HG03558 (cell line): ENCODE measurements at regions not wholly inside any gene's neighbourhood (a gene's known extent, or its start where the extent isn't known, plus 50 kb on each side); places are given as distances from the start of the nearest gene placed in this dataset.
A peak's percentile ranks its signal among the peaks of the same experiment; 100 is the strongest.
"Not testable (repeated sequence)": the region's sequence is repeated elsewhere in the genome, so short reads cannot be mapped to it uniquely, and the experiment has no call there.

Source experiments
- ATAC-seq: cut with Tn5 transposase; IDR thresholded peaks from one replicate; pipeline ENCODE4 v1.9.1; 2021; ENCODE audit warnings: moderate number of reproducible peaks; ENCODE audit not compliant: unreplicated experiment; ENCODE audit errors: extremely low read depth

DNA sequence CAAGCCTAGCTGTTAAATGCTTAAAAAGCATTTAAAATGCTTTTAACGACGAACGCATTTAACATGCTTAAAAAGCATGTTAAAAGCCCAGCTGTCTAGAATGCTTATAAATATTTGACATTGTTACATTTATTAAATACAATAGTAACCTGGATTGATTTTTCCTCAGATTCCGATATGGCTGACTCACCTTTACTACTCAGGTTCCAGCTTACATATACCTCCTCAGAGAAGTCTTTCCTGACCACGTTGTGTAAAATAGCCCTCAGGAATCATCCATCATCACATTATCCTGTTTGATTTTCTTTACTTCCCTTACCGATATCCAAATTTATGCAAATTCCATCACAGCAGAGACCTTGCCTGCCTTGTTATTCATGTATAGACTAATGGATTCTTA, 51.4 kb downstream of the SLC41A2 start:
- ATAC-seq = no peak

DNA sequence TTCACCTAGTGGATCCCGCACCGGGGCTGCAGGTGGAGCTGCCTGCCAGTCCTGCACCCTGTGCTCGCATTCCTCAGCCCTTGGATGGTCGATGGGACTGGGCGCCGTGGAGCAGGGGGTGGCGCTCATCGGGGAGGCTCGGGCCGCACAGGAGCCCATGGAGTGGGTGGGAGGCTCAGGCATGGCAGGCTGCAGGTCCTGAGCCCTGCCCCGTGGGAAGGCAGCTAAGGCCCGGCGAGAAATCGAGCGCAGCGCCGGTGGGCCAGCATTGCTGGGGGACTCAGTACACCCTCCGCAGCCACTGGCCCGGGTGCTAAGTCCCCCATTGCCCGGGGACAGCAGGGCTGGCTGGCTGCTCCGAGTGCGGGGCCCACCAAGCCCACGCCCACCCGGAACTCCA, 52.6 kb downstream of the SLC41A2 start:
- not testable (repeated sequence) for ATAC-seq

DNA sequence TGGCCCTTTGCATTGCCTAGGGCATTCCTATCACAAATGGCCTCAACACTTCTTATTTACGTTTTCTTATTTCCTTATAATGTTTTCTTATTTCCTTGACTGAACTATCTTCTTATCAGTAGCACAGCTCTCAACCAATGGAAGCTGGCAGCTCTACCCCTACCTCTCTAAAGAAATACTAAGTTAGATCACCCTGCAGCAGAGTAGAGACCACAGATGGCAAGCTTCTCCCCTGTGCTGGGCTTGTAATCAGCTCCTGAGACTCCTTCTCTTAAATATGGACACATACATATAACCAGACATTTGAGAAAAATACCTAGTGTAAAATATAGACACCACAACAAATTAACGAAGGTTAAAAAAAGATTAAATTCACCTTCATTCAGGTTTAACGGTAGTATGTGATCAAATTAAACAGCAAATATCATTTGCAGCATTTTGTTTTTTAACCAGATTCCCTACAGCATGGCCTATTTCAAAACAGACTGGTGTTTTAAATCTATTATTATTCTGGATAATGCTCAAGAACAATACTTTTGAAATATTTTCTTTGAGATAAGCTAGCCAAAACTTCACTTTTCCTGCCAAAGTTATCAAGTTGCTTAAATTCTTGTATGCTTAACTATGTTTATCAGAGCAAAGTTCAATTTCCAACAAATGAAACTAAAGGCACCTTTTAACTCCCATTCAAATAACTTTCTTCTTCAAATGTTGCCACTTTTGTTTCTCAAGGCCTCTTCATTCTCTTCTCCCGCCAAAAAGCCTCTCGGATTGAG, 54.3 kb downstream of the SLC41A2 start:
- ATAC-seq = no peak

DNA sequence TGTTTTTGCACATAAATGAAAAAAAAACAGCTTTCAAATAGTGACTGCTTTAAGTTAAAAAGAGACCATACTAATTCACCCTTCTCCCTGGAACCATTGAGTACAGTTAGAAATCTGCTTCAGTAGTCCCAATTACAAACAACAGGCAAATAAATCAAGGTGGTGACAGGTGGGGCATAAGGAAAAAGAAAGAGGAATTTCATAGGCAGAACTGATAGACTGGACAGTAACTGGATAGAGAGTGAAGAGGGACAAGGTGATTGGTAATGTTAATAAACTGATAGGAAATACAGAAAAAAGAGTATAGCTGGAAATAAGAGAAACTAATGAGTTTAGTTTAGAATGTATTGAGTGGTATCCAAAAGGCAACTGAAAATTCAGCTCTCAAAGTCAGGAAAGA, 56.0 kb downstream of the SLC41A2 start:
- no peak for ATAC-seq

DNA sequence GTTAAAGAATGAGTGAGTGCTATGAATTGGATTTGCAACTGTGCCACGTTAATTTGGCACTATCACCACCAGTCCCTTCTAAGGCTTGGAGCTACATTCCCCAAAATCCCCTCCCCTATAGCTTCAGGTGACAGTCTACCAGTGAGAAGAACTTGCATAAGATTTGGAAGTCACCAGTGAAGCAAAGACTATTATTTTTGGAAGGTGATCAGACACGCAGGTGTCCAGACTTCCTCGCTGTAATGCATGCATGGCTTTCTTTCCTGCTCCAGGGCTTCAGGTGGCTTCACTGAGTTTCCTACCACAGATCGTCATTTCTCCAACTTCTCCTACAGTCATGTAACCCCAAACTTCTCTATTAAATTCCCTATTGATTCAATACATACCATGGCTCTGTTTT, 61.4 kb downstream of the SLC41A2 start:
- no peak for ATAC-seq

DNA sequence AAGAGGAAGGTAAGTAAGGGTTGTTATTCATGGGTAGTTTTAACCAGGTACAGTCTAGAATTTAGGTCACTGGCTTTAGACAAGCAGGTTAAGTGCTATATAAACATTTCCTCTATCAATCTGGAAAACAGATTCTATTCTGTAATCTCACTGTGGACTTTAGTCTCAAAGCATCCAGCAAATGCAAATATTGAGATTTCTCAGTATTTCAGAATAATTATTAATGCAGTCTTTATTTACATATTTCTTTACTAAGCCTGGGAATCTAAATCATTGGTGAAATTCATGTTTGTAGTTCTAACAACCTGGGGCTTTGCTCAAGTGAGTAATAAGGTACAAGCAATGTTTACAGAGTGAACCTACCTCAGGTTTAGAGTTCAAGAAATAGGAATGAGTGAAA, 61.9 kb downstream of the SLC41A2 start:
- ATAC-seq = no peak

DNA sequence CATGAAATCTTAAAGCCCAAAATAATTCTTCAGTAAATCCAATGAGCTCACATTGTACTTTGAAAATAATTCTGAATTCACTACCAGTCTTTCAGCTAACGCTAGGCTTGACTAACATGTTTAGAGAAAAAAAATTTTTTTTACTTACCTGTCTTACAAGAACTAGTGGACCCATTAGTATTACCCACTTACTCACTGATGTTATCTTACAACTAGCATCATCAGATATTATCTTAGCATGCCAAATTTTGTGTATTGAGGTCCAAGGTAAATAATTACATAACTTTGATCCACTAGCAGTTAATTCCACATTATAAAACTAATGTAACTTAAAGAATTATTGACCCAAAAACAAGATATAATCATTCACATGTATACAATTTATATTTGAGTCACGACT, 62.7 kb downstream of the SLC41A2 start:
- no peak for ATAC-seq

DNA sequence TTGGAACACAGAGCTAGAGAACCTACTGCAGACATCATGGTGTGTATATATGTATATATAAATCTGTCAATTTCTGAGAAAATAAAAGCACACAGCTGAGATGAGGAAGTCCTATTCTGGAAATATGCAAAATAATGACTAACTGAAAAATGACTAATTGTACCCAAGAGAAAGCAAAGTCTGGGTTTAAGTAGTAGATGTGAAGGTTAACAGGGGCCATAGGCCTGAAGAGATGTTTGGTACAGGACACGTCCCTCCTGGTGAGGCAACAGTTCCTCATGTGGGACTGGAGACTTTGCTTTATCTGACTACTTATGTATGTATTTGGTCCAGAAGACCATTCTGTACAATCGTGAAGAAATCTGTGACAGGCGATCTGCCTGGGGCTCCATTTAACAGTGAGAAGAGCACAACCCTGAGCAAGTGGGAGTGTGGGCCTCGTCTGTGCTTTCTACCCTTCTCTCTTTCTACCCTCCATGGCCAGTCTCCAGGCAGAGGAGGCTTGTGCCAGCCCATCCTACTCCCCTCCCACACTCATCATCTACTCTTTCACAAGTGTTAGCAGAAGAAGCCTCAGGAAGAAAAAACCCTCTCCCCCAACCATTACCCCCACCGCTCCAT, 67.5 kb downstream of the SLC41A2 start:
- no peak for ATAC-seq

DNA sequence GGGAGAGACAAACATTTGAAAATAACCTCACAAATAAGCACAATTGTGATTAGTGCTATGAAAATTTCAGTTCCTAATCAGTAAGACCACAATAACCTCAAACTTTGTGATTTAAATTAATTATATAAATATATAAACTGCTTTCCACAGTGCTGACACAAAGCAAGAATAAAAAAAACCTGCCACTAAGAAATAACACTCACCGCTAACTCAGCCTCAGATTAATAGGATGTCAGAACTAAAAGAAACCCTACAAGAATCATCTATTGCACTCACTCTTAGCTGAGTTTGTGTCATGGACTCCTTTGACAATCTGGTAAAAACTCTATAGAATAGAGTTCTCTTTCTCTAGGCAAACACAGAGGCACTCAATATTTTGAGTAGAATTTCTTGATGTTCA, 68.4 kb downstream of the SLC41A2 start:
- no peak for ATAC-seq

DNA sequence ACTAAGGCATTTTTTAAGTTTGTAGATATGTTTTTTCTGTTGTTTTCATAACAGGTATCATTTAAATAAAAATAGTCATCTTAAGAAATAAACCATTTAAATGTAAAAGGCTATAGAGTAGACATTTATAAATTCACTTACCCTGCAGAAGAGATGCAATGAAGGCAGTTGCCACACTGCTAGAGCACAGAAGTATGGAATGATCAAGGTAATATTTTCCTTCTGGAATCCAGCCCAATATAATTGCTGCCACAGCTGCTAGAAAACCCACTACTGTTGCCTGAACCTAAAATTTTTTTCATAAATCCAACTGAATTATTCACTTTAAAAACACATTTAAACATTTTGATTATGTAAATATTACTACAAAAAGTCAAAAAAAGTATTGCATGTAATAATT, 69.2 kb downstream of the SLC41A2 start:
- no peak for ATAC-seq

DNA sequence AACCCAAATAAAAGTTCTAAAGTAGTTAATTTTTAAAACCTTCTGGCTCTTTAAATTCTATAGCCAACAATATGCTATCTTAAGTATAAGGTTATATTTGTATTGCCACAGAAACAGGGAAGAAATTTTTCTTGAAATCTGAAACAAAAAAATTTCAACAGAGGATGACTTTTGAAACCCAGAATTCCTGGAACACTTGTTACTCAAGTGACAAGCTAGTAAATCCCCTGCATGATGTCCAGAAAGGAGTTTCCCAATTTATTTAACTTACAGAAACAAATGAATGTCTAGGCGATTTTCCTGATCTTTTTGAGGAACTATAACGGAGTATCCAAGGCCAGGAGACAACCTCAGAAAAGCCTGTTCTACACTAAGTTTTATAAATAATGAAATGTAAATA, 69.6 kb downstream of the SLC41A2 start:
- no peak for ATAC-seq

DNA sequence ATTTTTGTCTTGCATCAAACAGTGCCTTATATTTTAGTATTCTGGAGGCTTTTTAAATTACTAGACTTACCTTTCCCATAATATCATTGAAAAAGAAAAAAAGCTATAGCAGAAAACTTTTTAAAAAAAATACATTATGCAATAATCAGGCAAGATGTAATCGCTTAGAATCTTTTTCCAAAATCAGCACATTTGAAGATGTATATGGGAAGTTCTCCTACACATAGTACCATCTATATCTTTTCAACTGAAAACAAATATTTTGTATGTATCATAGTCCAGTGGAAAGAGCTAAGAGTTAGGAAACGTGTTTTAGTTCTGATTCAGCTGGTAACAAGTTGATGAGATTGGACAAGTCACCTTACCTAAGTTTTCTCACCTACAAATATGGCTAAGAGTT, 70.6 kb downstream of the SLC41A2 start:
- ATAC-seq = no peak

DNA sequence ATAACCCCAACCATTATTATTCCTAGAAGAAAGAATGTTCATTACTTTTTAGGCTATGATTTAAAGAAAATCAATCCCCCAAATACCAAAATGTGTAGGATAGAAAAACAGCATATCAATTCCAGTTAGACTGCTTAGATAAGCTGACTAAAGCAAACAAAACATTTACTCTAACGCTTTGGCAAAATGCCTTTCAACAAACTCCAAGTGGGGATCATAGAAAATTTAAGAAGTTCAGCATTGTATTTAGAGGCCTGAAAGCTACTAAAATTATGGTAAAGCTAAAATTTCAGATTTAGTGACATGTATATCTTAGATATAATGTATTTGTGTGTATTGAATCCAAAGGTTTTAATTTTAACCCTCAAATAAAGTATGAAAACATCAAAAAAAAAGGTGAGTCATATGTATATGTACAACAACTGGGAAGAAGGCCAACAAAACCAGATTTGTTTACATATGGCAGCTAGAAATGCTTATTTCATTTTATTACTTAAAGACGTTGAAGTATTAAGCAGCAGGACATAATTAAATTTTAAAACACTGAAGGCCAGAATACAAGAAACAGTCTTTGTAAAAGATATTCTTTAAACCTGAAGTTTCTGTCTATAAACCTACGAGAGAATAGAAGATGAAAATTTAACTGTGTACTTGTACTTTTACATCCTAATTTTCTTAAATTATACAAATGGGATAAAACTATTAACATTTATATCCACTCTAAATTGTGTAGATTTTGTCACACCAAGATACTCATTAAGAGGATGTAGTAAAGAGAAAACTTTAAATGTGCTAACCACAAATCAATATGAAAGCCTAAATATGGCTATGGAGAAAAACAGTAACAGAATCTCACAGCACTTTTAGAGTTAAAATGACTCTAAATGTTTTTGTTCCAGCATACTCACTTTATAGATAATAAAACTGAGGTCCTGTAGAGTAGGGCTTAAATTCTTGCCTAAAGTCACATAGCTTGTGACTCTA, 71.4 kb downstream of the SLC41A2 start:
- no peak for ATAC-seq

DNA sequence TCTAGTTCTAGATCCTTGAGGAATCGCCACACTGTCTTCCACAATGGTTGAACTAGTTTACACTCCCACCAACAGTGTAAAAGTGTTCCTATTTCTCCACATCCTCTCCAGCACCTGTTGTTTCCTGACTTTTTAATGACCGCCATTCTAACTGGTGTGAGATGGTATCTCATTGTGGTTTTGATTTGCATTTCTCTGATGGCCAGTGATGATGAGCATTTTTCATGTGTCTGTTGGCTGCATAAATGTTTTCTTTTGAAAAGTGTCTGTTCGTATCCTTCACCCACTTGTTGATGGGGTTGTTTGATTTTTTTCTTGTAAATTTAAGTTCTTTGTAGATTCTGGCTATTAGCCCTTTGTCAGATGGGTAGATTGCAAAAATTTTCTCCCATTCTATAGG, 79.2 kb downstream of the SLC41A2 start:
- ATAC-seq = not testable (repeated sequence)

DNA sequence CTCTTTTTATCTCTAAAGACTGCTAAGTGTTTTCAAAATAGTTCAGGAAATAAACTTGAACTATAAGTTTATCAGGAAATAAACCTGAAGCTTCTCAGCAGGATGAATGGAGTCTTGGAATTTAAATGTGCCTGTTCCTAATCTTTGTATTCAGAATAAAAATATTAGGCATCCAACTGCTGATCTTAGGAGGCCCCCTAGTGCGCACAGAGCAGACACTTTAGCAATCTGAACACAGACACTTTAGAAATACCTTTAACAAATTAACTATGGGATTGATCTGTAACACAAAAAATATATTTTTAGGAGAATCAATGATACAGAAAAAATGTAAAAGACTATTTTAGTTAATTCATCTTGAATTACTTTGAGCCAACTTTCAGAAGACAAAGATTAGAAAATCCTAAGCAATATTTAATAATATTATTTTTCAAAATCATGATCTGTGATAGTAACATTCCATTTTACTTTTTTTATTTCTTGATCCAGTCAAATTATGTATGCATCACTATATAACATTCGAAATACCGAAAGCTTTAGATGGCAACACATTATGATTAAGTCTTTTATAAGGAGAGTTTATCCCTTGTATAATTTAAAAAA, 80.9 kb downstream of the SLC41A2 start:
- ATAC-seq = no peak

DNA sequence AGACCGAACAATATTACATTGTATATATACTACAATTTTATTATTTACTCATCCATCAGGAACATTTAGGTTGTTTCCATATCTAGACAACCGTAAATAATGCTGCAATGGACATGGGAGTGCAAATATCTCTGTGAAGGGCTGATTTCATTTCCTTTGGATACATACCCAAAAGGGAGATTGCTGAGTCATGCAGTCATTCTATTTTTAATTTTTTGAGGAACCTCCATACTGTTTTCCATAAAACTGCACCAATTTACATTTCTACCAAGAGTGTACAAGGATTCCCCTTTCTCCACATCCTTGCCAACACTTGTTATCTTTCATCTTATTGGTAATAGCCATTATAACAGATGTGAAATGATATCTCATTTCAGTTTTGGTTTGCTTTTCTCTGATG, 84.7 kb downstream of the SLC41A2 start:
- ATAC-seq = no peak

DNA sequence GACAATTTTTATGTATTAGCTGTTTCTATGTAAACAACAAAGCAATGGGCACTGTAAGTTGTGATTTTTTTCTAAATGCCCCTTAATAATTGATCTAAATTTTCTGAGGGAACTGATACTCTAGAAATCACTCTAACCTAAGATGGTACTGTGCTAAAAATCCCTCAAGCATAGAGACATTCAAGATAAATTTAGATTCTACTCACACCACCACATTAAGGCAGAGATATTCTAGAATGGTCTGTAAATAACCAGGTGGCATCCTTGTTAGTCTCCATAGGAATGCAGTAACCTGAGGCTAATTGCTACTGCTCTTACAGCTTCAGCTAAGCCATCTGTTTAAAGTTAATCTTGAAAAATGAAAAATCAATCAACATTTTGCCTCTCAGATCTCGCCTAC, 87.3 kb downstream of the SLC41A2 start:
- ATAC-seq = no peak

DNA sequence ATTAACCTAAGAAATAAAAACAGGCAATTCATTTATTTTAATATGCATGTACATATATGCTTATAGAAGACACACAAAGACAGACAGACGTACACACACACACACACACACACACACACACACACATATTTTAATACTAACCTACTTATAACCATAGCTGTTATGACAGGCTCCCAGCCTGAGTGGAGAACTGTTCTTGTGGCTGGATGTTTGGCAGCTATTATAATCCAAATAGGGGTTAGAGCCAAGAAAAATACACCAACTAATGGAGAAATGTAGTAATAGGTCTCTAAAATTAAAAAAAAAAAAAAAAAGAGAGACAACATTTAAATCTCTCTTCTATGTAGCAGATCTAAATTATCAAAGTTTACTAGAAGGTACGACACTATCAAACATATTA, 91.8 kb downstream of the SLC41A2 start:
- no peak for ATAC-seq

DNA sequence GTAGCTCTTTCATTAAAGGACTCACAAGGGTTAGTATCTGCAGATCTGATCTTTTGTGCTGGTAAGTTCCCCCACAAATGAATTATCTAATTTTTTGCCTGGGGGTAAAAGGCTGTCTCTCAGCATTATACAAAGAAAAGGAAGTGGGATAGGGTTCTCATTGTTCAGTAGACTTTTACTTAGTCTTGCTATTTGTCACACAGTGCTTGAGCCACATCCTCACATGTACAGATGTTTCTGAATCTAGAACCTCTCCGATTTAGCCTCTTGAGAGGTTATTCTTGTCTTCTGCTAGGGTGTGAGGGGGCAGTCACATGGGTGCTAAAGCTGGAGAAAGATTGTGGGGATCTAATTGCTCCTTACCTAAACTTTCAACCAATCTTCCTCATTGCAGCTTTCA, 93.0 kb downstream of the SLC41A2 start:
- ATAC-seq = peak; percentile 73

DNA sequence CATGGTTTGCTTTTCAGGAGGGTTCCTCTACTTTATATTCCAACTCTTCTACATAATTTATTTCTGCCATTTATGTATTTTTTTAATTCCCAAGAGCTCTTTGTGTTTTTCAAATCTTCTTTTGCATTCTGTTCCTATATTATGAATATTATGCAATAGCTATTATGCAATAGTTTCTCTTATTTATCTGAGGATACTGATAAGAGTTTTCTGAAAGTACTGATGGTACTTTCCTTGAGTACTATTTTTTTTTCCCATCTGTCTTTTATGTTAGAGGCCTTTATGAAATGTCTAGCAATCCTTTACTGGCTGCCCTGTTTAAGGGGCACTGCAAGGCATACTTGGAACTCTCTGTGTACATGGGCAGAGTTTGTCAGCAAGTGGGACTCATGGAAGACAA, 93.4 kb downstream of the SLC41A2 start:
- ATAC-seq = no peak
